Transverse colon (tissue), 4 donors: ENCODE measurements at regions not wholly inside any gene's neighbourhood (a gene's known extent, or its start where the extent isn't known, plus 50 kb on each side); places are given as distances from the start of the nearest gene placed in this dataset.

Source experiments
- DNase-seq: peaks from one replicate; pipeline ENCODE4 v3.0.0-alpha.2; 2019
- H3K27ac ChIP-seq, 4 donors: fragments of 200-600 bp; sonication (generic); 2 replicates each; pipeline ENCODE4 v1.5.1; 2016 to 2018; ENCODE audit warnings: inconsistent platforms in 4 of 4
- H3K27me3 ChIP-seq: fragments of 200-600 bp; sonication (generic); 2 replicates; pipeline ENCODE4 v1.5.1; 2017; ENCODE audit warnings: inconsistent platforms
- H3K36me3 ChIP-seq, 4 donors: fragments of 200-600 bp; sonication (generic); 2 replicates each; pipeline ENCODE4 v1.5.1; 2017 to 2019; ENCODE audit warnings: inconsistent platforms in 4 of 4
- H3K4me1 ChIP-seq, 4 donors: fragments of 200-600 bp; sonication (generic); 2 replicates each; pipeline ENCODE4 v1.5.1; 2017 to 2020; ENCODE audit warnings: inconsistent platforms in 4 of 4
- H3K4me3 ChIP-seq, 4 donors: fragments of 200-600 bp; sonication (generic); 1 replicate in 1 of 4; 2 replicates in 3 of 4; pipeline versions ENCODE4 v1.5.1 to v1.6.1; 2017 to 2019; ENCODE audit warnings: inconsistent platforms in 4 of 4
- H3K9me3 ChIP-seq, 2 donors: fragments of 200-600 bp; sonication (generic); 2 replicates each; pipeline ENCODE4 v1.5.1; 2017 to 2019; ENCODE audit warnings: inconsistent platforms in 2 of 2
- CTCF ChIP-seq, 5 experiments: fragments of 200-600 bp in 3 of 5; fragments of 450-650 bp in 2 of 5; sonication (generic) in 3 of 5; IDR thresholded peaks; 1 replicate in 2 of 5; 2 replicates in 3 of 5; pipeline ENCODE4 v1.5.1; 2016 to 2017; ENCODE audit warnings: antibody characterized with exemption in 5 of 5, inconsistent platforms in 3 of 5, mild to moderate bottlenecking in 2 of 5, moderate library complexity in 1 of 5
- EP300 ChIP-seq: sonication (generic); formaldehyde crosslinking; IDR thresholded peaks from one replicate; pipeline ENCODE4 v1.6.1; 2017; ENCODE audit warnings: antibody characterized with exemption, low read depth
- POLR2A ChIP-seq: fragments of 450-650 bp; IDR thresholded peaks from one replicate; pipeline ENCODE4 v1.6.1; 2016; ENCODE audit warnings: antibody characterized with exemption, mild to moderate bottlenecking, moderate library complexity
- POLR2AphosphoS5 ChIP-seq, 3 donors: sonication (generic); formaldehyde crosslinking; IDR thresholded peaks; one replicate each; pipeline ENCODE4 v1.6.1; 2016; ENCODE audit warnings: antibody characterized with exemption in 3 of 3
- WGBS, 2 donors: methylation state at CpG; one replicate each; pipeline ENCODE4 v1.1.5; 2018; ENCODE audit warnings: low coverage in 1 of 2; 5-methylcytosine and 5-hydroxymethylcytosine counted together
- in situ Hi-C, 4 donors: fragments of 200-750 bp; cut with MboI; loops; one replicate each; pipeline versions ENCODE4 v1.15.0 to v1.15.1; 2017; ENCODE audit warnings: low sequenced_read_pairs in 3 of 4, low pct_ligation_motif_present in 1 of 4, low pct_unique_long_range_greater_than_20kb in 1 of 4
- intact Hi-C: fragments of 100-400 bp; cut with DNase I; formaldehyde crosslinking; loops from one replicate; pipeline ENCODE4 v1.15.1; 2023; ENCODE audit warnings: low total_unique reads

- in situ Hi-C loops, result no loop called here
- TF ChIP-seq EP300, result no peak
- no peak for TF ChIP-seq CTCF (IDR thresholded peaks at IDR 0.05)
- no peak for TF ChIP-seq POLR2AphosphoS5 (IDR thresholded peaks at IDR 0.05)
- no peak for TF ChIP-seq POLR2A
- no peak for DNase-seq
- Histone ChIP-seq H3K4me1 (peaks cover 0 to 8% (median 4%) of the 10 kb centered on the region in 4 donors), H3K4me3 (no peak overlapping the region), H3K27me3 (no peaks in the 10 kb centered on the region), H3K27ac (no peak overlapping the region), H3K36me3 (no peaks in the 10 kb centered on the region), H3K9me3 (no peaks in the 10 kb centered on the region)
- intact Hi-C loops, result no loop called here
- WGBS, 2 donors, result 60 to 90% methylated on average over 1 to 7 of the region's 7 CpGs
These were observed 263.2 kb downstream of the CYP26B1 start for GRCh38 chr2:71884303-71885042.

GRCh38 chr2:71882949-71883472 lies 264.7 kb downstream of the CYP26B1 start:
- in situ Hi-C loops, result no loop called here
- Histone ChIP-seq H3K9me3 (no peaks in the 10 kb centered on the region), H3K27ac (no peak overlapping the region), H3K4me3 (no peak overlapping the region), H3K27me3 (no peaks in the 10 kb centered on the region), H3K36me3 (no peaks in the 10 kb centered on the region), H3K4me1 (peaks cover 0 to 8% (median 4%) of the 10 kb centered on the region in 4 donors)
- TF ChIP-seq POLR2AphosphoS5 (IDR thresholded peaks at IDR 0.05) (peak; percentile 33 to 54 (median 35)), POLR2A (no peak), EP300 (no peak), CTCF (IDR thresholded peaks at IDR 0.05) (no peak)
- 24% methylated on average over 5 of the region's 8 CpGs; no CpG with 5 or more reads in 1 of the 2 donors for WGBS, 2 donors
- peak; percentile 51 for DNase-seq
- intact Hi-C loops, result no loop called here

- TF ChIP-seq CTCF (IDR thresholded peaks at IDR 0.05), result no peak
- no peak for TF ChIP-seq EP300
- TF ChIP-seq POLR2AphosphoS5 (IDR thresholded peaks at IDR 0.05), result no peak
- no peak for TF ChIP-seq POLR2A
- intact Hi-C loops, result no loop called here
- Histone ChIP-seq H3K4me1 (peaks cover 0 to 8% (median 4%) of the 10 kb centered on the region in 4 donors), H3K36me3 (no peaks in the 10 kb centered on the region), H3K9me3 (no peaks in the 10 kb centered on the region), H3K27me3 (no peaks in the 10 kb centered on the region), H3K4me3 (no peak overlapping the region), H3K27ac (no peak overlapping the region)
- DNase-seq, result no peak
- in situ Hi-C loops, result no loop called here
- WGBS, 2 donors, result 70 to 74% methylated on average over 2 to 8 of the region's 8 CpGs
These were observed 265.3 kb downstream of the CYP26B1 start for GRCh38 chr2:71882236-71882946.

- Histone ChIP-seq H3K9me3 (no peaks in the 10 kb centered on the region), H3K4me3 (no peak overlapping the region), H3K27me3 (no peaks in the 10 kb centered on the region), H3K27ac (no peak overlapping the region), H3K4me1 (peaks cover 0 to 8% (median 4%) of the 10 kb centered on the region in 4 donors), H3K36me3 (no peaks in the 10 kb centered on the region)
- no peak for TF ChIP-seq POLR2AphosphoS5 (IDR thresholded peaks at IDR 0.05)
- peak; percentile 19 for DNase-seq
- in situ Hi-C loops, result no loop called here
- intact Hi-C loops, result no loop called here
- WGBS, 2 donors, result 81% methylated on average over 4 of the region's 4 CpGs; no CpG with 5 or more reads in 1 of the 2 donors
These were observed 266.6 kb downstream of the CYP26B1 start for GRCh38 chr2:71880846-71881610.
